ENCODE measurements at regions not wholly inside any gene's neighbourhood (a gene's known extent, or its start where the extent isn't known, plus 50 kb on each side); places are given as distances from the start of the nearest gene placed in this dataset.

DNA sequence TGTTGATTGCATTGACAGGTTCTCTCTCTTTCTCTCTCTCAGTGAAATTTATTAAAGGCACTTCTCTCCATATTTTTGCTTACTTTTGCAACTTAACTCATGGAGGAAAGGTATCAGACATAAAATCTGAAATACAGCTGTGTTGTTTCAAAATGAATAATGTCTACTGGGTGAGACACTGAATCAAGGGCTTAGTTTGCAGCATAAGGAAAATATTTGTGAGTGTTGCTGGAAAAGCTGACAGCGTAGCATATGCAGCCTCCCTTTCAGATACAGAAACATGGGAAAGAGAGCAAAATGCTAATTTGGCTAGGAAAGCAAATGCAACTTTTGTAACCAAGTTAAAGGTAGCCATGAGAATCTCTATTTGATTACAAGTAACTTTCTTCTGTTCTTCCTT lies 81.5 kb upstream of the COL3A1 start:
- no peaks in the 10 kb centered on the region for H3K36me3 Mint-ChIP-seq (ENCODE audit: insufficient read depth)
- H3K4me1 Mint-ChIP-seq (ENCODE audit: low read depth) = no peaks in the 10 kb centered on the region
- H3K27ac Mint-ChIP-seq = no peak overlapping the region
- H3K27me3 Mint-ChIP-seq = no peaks in the 10 kb centered on the region
- H3K9me3 Mint-ChIP-seq (ENCODE audit: low read depth) = peaks cover 11% of the 10 kb centered on the region
- DNase-seq (ENCODE audit: low spot score, unreplicated experiment) = no peak
- no peak overlapping the region for H3K4me3 Mint-ChIP-seq (ENCODE audit: low read depth)
- TF ChIP-seq, protein P1, sequence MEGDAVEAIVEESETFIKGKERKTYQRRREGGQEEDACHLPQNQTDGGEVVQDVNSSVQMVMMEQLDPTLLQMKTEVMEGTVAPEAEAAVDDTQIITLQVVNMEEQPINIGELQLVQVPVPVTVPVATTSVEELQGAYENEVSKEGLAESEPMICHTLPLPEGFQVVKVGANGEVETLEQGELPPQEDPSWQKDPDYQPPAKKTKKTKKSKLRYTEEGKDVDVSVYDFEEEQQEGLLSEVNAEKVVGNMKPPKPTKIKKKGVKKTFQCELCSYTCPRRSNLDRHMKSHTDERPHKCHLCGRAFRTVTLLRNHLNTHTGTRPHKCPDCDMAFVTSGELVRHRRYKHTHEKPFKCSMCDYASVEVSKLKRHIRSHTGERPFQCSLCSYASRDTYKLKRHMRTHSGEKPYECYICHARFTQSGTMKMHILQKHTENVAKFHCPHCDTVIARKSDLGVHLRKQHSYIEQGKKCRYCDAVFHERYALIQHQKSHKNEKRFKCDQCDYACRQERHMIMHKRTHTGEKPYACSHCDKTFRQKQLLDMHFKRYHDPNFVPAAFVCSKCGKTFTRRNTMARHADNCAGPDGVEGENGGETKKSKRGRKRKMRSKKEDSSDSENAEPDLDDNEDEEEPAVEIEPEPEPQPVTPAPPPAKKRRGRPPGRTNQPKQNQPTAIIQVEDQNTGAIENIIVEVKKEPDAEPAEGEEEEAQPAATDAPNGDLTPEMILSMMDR (IDR thresholded peaks at IDR 0.05; ENCODE audit: unreplicated experiment) = no peak

DNA sequence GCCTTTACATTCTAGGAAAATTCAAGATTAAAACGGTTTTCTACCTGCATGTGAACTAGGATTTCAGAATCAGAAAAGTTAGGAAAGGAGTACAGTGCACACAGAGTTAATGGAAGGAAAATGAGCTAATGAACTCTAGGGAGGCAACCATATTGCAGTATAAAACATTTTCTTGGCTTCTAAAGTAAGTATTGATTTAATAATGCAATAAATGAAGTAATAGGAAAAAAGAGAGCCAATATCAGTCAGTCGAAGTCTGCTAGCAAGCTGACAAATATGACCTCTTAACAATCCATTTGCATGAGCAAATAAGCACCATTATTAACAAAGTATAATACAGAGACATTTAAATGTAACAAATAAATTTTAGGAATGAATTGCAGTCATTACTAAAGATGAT lies 80.2 kb upstream of the COL3A1 start:
- H3K36me3 Mint-ChIP-seq (ENCODE audit: insufficient read depth) = no peaks in the 10 kb centered on the region
- TF ChIP-seq, protein P1 (IDR thresholded peaks at IDR 0.05; ENCODE audit: unreplicated experiment) = no peak
- H3K4me3 Mint-ChIP-seq (ENCODE audit: low read depth) = no peak overlapping the region
- H3K27me3 Mint-ChIP-seq = no peaks in the 10 kb centered on the region
- H3K9me3 Mint-ChIP-seq (ENCODE audit: low read depth) = peaks cover 5% of the 10 kb centered on the region
- H3K4me1 Mint-ChIP-seq (ENCODE audit: low read depth) = no peaks in the 10 kb centered on the region
- H3K27ac Mint-ChIP-seq = no peak overlapping the region
- DNase-seq (ENCODE audit: low spot score, unreplicated experiment) = no peak

DNA sequence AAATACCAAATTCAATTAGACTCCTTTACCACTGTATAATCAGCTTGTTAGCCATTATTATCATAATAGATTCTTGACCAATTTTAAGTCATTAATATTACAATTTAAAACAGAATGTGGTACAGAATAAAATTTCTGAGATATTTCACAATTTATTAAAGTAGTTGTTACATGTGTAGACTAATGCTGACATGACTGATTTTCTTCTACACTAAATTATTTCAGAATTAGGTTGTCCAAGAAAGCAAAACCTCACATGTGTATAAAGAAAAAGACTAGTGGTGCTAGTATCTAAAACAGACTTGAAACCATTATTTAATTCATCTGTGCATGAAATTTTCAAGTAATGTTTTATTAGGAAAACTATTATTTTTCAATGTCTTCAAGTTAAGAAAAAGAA lies 79.2 kb upstream of the COL3A1 start:
- H3K4me3 Mint-ChIP-seq (ENCODE audit: low read depth) = no peak overlapping the region
- TF ChIP-seq, protein P1 (IDR thresholded peaks at IDR 0.05; ENCODE audit: unreplicated experiment) = no peak
- no peak overlapping the region for H3K27ac Mint-ChIP-seq
- H3K9me3 Mint-ChIP-seq (ENCODE audit: low read depth) = no peaks in the 10 kb centered on the region
- H3K36me3 Mint-ChIP-seq (ENCODE audit: insufficient read depth) = no peaks in the 10 kb centered on the region
- DNase-seq (ENCODE audit: low spot score, unreplicated experiment) = no peak
- no peaks in the 10 kb centered on the region for H3K27me3 Mint-ChIP-seq
- H3K4me1 Mint-ChIP-seq (ENCODE audit: low read depth) = no peaks in the 10 kb centered on the region

DNA sequence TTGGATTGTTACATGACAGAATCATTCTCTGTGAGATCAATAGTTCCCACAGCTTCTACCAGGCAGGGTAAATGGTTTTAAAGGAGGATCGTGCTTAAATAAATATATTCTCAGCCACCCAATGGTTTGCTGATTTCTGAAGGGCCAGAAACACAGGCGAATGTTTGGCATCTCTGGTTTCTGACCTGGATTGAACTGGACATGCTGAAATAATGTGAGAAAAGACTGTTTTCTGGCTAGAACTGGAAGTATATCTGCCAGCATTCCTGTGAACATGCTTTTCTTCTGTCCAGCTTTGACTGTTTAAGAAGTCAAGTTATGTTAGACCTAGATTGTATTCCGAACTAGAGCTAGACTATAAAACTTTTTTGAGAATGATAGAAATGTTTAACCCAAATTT lies 77.1 kb upstream of the COL3A1 start:
- H3K9me3 Mint-ChIP-seq (ENCODE audit: low read depth) = no peaks in the 10 kb centered on the region
- H3K4me3 Mint-ChIP-seq (ENCODE audit: low read depth) = no peak overlapping the region
- H3K27me3 Mint-ChIP-seq = no peaks in the 10 kb centered on the region

DNA sequence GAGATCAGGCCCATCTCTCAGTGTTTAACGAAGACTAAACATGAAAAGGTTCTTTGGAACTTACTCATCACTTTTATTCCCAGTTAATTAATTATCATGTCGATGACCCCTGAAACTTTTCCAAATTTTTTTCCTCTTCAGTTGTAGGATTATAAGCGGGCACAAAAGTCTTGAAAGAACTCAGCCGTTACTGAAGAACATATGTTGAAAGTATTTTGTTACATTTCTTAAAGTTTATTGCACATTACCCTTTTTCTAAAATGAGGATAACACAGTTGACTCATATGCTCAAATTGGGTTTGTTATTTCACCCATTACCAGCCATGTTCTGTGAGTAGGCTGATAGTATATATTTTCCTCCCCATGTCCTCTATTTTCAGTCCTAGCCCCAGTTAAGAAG lies 75.9 kb upstream of the COL3A1 start:
- Mint-ChIP-seq H3K4me1 (ENCODE audit: low read depth) (no peaks in the 10 kb centered on the region), H3K36me3 (ENCODE audit: insufficient read depth) (no peaks in the 10 kb centered on the region), H3K4me3 (ENCODE audit: low read depth) (no peak overlapping the region), H3K27ac (no peak overlapping the region), H3K27me3 (no peaks in the 10 kb centered on the region), H3K9me3 (ENCODE audit: low read depth) (no peaks in the 10 kb centered on the region)
- DNase-seq (ENCODE audit: low spot score, unreplicated experiment) = no peak
- TF ChIP-seq, protein P1 (IDR thresholded peaks at IDR 0.05; ENCODE audit: unreplicated experiment) = no peak

More for the DNA sequence above, 77.1 kb upstream of the COL3A1 start:
- no peaks in the 10 kb centered on the region for H3K36me3 Mint-ChIP-seq (ENCODE audit: insufficient read depth)
- no peak overlapping the region for H3K27ac Mint-ChIP-seq
- H3K4me1 Mint-ChIP-seq (ENCODE audit: low read depth) = no peaks in the 10 kb centered on the region
- DNase-seq (ENCODE audit: low spot score, unreplicated experiment) = no peak
- TF ChIP-seq, protein P1 (IDR thresholded peaks at IDR 0.05; ENCODE audit: unreplicated experiment) = no peak

Data from progenitor cell of endocrine pancreas (in vitro differentiated cells).